ENCODE measurements at regions not wholly inside any gene's neighbourhood (a gene's known extent, or its start where the extent isn't known, plus 50 kb on each side); places are given as distances from the start of the nearest gene placed in this dataset.

DNA sequence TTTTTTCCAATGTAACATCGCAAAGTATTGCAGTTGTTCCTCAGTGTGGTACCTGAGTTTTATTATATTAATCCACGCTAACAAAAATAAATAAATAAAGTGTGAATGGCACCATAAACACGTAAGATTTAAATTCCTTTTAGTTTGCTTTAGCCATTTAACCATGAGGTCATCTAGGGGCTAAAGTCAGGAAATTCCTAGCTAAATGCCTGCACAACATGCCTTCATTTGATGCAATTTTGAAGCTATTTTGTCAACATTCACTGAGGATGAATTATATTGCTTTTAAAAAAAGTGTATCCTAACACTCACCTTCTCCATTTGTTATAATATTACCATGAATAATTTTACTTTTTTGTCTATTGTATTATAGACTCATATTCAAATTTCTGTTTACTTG is 714.4 kb downstream of the GATA3 start:
- Histone ChIP-seq H3K4me3 (ENCODE audit: low read length in 3 of 3) (no peak overlapping the region), H3K9me3 (ENCODE audit: control insufficient read depth in 2 of 3, insufficient read depth in 1 of 3, low read length in 3 of 3) (no peaks in the 10 kb centered on the region), H3K9ac (ENCODE audit: low read length in 3 of 3) (no peak overlapping the region), H3K27ac (ENCODE audit: low read depth in 2 of 2, low read length in 2 of 2) (no peak overlapping the region), H3K4me1 (ENCODE audit: control insufficient read depth in 2 of 3, insufficient read depth in 2 of 3, low read depth in 1 of 3, low read length in 3 of 3) (no peaks in the 10 kb centered on the region), H3K27me3 (ENCODE audit: control insufficient read depth, insufficient read depth, low read length) (no peaks in the 10 kb centered on the region), H3K36me3 (ENCODE audit: control insufficient read depth in 2 of 3, insufficient read depth in 3 of 3, low read length in 3 of 3) (no peaks in the 10 kb centered on the region)
- FAIRE-seq: no peak
- peak in 2 of 5 donors; percentile 47 to 51 for DNase-seq
- intact Hi-C loops (cut with DNase I): no loop called here
- TF ChIP-seq, protein P1, sequence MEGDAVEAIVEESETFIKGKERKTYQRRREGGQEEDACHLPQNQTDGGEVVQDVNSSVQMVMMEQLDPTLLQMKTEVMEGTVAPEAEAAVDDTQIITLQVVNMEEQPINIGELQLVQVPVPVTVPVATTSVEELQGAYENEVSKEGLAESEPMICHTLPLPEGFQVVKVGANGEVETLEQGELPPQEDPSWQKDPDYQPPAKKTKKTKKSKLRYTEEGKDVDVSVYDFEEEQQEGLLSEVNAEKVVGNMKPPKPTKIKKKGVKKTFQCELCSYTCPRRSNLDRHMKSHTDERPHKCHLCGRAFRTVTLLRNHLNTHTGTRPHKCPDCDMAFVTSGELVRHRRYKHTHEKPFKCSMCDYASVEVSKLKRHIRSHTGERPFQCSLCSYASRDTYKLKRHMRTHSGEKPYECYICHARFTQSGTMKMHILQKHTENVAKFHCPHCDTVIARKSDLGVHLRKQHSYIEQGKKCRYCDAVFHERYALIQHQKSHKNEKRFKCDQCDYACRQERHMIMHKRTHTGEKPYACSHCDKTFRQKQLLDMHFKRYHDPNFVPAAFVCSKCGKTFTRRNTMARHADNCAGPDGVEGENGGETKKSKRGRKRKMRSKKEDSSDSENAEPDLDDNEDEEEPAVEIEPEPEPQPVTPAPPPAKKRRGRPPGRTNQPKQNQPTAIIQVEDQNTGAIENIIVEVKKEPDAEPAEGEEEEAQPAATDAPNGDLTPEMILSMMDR (IDR thresholded peaks at IDR 0.05; ENCODE audit: borderline replicate concordance, extremely low read depth, insufficient read depth): no peak

DNA sequence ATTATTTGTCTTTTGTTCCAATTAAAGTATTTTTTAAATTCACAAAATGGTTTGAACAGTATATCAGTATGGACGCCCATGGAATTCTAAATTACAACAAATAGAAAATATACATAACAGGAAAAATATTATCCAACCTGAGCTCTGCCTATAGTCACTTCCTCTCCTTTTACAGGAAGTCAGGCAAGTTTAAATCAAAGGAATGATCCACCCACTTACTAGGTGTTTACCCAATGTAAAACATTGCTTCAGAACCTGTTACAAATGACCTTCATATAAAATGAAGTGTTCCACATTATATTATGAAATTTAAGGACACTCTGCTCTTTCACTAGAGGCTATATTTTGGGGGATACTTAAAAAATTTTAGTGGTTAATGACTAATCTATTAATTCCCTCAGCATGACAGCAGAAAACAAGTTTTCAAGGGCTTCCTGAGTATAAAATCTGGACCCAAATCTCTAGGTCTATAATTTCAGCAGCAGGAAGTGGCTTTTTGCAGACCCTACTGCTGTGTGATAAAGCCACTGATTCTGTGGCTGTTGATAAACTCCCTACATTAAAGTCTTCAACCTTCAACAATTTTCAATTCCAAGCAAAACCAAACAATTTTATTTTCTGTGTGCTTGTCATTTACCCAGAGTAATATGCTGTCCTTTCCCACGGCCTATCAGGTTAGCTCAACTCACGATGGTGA is 722.6 kb downstream of the GATA3 start:
- intact Hi-C loops (cut with DNase I): no loop called here
- Histone ChIP-seq H3K9ac (ENCODE audit: low read length in 3 of 3) (no peak overlapping the region), H3K27me3 (ENCODE audit: control insufficient read depth, insufficient read depth, low read length) (no peaks in the 10 kb centered on the region), H3K9me3 (ENCODE audit: control insufficient read depth in 2 of 3, insufficient read depth in 1 of 3, low read length in 3 of 3) (no peaks in the 10 kb centered on the region), H3K36me3 (ENCODE audit: control insufficient read depth in 2 of 3, insufficient read depth in 3 of 3, low read length in 3 of 3) (no peaks in the 10 kb centered on the region), H3K4me1 (ENCODE audit: control insufficient read depth in 2 of 3, insufficient read depth in 2 of 3, low read depth in 1 of 3, low read length in 3 of 3) (no peaks in the 10 kb centered on the region), H3K4me3 (ENCODE audit: low read length in 3 of 3) (no peak overlapping the region), H3K27ac (ENCODE audit: low read depth in 2 of 2, low read length in 2 of 2) (no peak overlapping the region)
- FAIRE-seq: no peak
- TF ChIP-seq, protein P1 (IDR thresholded peaks at IDR 0.05; ENCODE audit: borderline replicate concordance, extremely low read depth, insufficient read depth): no peak
- DNase-seq: no peak

DNA sequence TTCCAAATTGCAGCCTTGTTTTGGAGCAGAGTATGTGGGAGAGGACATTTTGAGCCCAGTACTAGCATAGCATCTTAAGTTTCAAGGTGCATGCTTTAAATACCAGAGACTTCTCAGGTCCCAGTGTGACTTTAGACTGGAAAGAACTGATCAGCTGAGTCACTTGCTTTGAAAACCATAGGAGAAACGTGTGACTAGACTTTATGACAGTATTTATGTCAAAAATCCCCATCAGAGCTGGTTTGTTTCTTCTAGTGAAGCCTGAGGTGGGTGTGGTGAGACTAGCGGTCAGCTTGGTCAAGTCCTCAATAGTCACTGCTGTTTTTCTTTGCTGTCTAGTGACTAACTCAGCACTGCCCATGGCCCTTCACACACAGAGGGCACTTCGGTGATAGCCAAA is 724.2 kb downstream of the GATA3 start:
- FAIRE-seq: no peak
- intact Hi-C loops (cut with DNase I): no loop called here

More for the DNA sequence above, 724.2 kb downstream of the GATA3 start:
- Histone ChIP-seq H3K4me1 (ENCODE audit: control insufficient read depth in 2 of 3, insufficient read depth in 2 of 3, low read depth in 1 of 3, low read length in 3 of 3) (no peaks in the 10 kb centered on the region), H3K27ac (ENCODE audit: low read depth in 2 of 2, low read length in 2 of 2) (no peak overlapping the region), H3K9ac (ENCODE audit: low read length in 3 of 3) (no peak overlapping the region), H3K9me3 (ENCODE audit: control insufficient read depth in 2 of 3, insufficient read depth in 1 of 3, low read length in 3 of 3) (no peaks in the 10 kb centered on the region), H3K27me3 (ENCODE audit: control insufficient read depth, insufficient read depth, low read length) (no peaks in the 10 kb centered on the region), H3K4me3 (ENCODE audit: low read length in 3 of 3) (no peak overlapping the region), H3K36me3 (ENCODE audit: control insufficient read depth in 2 of 3, insufficient read depth in 3 of 3, low read length in 3 of 3) (no peaks in the 10 kb centered on the region)
- DNase-seq: no peak
- TF ChIP-seq, protein P1 (IDR thresholded peaks at IDR 0.05; ENCODE audit: borderline replicate concordance, extremely low read depth, insufficient read depth): no peak

All from kidney (tissue), 13 donors.